ENCODE measurements at regions not wholly inside any gene's neighbourhood (a gene's known extent, or its start where the extent isn't known, plus 50 kb on each side); places are given as distances from the start of the nearest gene placed in this dataset.

- TF ChIP-seq CTCF (IDR thresholded peaks at IDR 0.05) (no peak), EP300 (IDR thresholded peaks at IDR 0.05) (no peak)
These were observed 120.1 kb downstream of the TWIST2 start for GRCh38 chr2:238967978-238968360.
